Effector memory CD4-positive, alpha-beta T cell (primary cell): ENCODE measurements at regions not wholly inside any gene's neighbourhood (a gene's known extent, or its start where the extent isn't known, plus 50 kb on each side); places are given as distances from the start of the nearest gene placed in this dataset.

Experiments
- DNase-seq, 3 donors: peaks; one replicate each; pipeline ENCODE4 v3.0.0-alpha.2; 2020
- H3K27ac ChIP-seq: 2 replicates; pipeline ENCODE4 v1.7.0; 2013; ENCODE audit warnings: mild to moderate bottlenecking, low read length, moderate library complexity; ENCODE audit not compliant: insufficient read depth, poor library complexity, severe bottlenecking
- H3K27me3 ChIP-seq: replicated peaks from 2 replicates; pipeline ENCODE4 v1.7.0; 2013; ENCODE audit warnings: mild to moderate bottlenecking, low read length; ENCODE audit not compliant: insufficient read depth, control insufficient read depth, poor library complexity, severe bottlenecking
- H3K36me3 ChIP-seq: 2 replicates; pipeline ENCODE4 v1.7.0; 2013; ENCODE audit warnings: mild to moderate bottlenecking, low read length, moderate library complexity; ENCODE audit not compliant: control insufficient read depth, insufficient read depth
- H3K4me1 ChIP-seq: 2 replicates; pipeline ENCODE4 v1.7.0; 2013; ENCODE audit warnings: low read length, mild to moderate bottlenecking; ENCODE audit not compliant: control insufficient read depth, insufficient read depth, poor library complexity, severe bottlenecking
- H3K4me3 ChIP-seq: 2 replicates; pipeline ENCODE4 v1.7.0; 2013; ENCODE audit warnings: low read length, low read depth, mild to moderate bottlenecking; ENCODE audit not compliant: insufficient read depth, poor library complexity, severe bottlenecking
- H3K9me3 ChIP-seq: 2 replicates; pipeline ENCODE4 v1.7.0; 2013; ENCODE audit warnings: mild to moderate bottlenecking, low read length, moderate library complexity; ENCODE audit not compliant: control insufficient read depth

DNA sequence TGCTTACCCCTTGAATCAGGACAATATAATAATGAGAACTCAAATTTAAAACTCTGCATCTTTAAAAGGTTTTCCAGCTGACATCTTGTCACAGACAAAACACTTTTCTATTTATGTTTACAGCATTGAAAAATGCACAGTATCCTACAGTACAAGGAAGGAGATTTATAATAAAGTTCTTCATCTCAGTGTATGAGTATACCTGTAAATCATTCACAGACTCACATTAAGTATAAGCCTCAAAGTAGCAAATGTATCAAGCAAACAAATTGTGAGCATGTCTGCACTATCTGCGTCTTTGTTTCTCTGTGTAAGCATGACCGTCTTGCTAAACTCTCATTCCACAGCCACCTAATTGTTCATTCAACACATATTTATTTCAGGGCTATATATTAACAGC, 52.8 kb downstream of the PPP1R2C start:
- Histone ChIP-seq H3K4me3 (no peak overlapping the region), H3K4me1 (no peaks in the 10 kb centered on the region), H3K27ac (no peak overlapping the region), H3K36me3 (no peaks in the 10 kb centered on the region), H3K9me3 (no peaks in the 10 kb centered on the region), H3K27me3 (no peaks in the 10 kb centered on the region)
- no peak for DNase-seq

DNA sequence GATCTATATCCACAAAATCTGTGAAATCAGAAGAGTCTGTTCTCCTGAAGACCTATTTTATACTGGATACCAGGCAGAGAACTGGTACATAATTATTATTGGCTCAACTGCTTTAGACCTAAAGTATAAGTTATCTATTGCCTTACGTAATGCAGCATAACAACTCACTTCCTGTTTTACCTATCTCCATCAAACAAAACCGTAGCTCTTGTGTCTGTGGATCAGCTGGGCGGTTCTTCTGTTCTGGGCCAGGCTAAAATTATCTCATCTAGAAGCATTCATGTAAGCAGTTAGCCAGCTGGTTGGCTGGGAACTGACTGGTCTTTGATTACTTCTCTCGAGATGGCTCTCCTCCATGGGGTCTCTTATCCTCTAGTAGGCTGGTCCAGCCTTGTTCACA, 57.8 kb downstream of the PPP1R2C start:
- H3K4me3 ChIP-seq = no peak overlapping the region
- H3K9me3 ChIP-seq = no peaks in the 10 kb centered on the region
- H3K4me1 ChIP-seq = peaks cover 5% of the 10 kb centered on the region
- no peak overlapping the region for H3K27ac ChIP-seq
- no peaks in the 10 kb centered on the region for H3K27me3 ChIP-seq
- no peaks in the 10 kb centered on the region for H3K36me3 ChIP-seq
- no peak for DNase-seq

DNA sequence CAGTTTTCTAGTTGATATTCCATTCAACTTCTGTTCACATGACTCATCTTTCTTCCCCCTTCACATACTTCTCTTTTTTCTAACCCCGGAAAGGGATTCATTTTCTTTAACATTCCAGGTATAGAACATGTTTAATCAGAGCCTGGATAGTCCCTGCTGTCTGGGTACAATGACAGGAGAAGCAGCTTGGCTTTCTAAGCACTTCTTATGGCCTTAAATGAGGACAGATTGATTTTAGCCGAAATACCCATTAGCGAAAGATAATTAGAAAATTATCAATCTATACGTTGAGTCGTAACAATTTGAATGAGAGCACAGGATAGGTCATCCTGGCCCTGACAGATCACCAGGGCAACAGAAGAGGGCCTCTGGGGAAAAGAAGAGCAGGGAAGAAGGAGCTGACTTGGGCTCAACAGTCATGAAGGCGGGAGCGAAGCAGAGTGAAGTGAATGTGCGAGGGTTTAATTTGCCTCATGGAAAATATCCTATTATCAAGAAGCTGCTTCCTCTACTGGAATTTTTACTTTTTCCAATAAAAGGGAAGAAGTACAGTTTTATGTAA, 62.2 kb downstream of the PPP1R2C start:
- Histone ChIP-seq H3K27ac (no peak overlapping the region), H3K4me3 (no peak overlapping the region), H3K9me3 (no peaks in the 10 kb centered on the region), H3K4me1 (peaks cover 5% of the 10 kb centered on the region), H3K27me3 (no peaks in the 10 kb centered on the region), H3K36me3 (no peaks in the 10 kb centered on the region)
- no peak for DNase-seq

DNA sequence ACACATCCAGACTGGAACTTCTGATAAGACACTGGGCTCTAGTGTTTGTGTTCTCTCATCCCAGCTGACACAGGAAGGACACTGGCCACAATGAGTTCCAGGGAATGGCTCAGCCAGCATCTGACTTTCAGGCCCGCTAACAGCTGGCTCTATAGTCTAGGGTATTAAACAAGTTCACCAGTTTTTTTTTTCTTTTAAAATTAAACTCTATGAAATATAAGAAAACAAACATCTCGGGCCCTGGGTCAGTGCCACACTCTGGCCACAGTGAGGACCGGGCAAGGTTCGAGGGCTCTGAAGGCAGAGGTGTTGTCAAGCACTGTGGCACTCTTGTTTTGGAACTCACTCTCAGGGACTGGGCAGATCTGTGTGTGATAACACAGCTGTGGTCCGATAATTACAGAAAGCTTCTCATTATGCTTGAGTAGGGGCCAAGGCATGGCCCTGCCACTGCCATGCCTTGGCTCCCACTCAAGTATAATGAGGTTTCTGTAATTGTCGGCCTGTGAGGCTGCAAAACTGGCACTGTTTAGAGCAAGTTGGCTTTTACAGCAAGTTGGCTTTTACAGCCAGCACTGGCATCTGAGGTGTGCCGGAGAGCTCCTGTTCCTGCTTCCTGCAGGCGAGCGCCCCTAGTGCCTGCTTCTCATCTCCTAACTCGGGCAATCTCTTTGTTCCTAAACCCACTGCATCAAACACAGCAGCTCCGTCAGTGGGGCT, 62.8 kb downstream of the PPP1R2C start:
- no peaks in the 10 kb centered on the region for H3K36me3 ChIP-seq
- DNase-seq = peak in 2 of 3 donors; percentile 3 to 9
- peaks cover 5% of the 10 kb centered on the region for H3K4me1 ChIP-seq
- H3K4me3 ChIP-seq = no peak overlapping the region
- H3K9me3 ChIP-seq = no peaks in the 10 kb centered on the region
- no peaks in the 10 kb centered on the region for H3K27me3 ChIP-seq
- H3K27ac ChIP-seq = no peak overlapping the region

DNA sequence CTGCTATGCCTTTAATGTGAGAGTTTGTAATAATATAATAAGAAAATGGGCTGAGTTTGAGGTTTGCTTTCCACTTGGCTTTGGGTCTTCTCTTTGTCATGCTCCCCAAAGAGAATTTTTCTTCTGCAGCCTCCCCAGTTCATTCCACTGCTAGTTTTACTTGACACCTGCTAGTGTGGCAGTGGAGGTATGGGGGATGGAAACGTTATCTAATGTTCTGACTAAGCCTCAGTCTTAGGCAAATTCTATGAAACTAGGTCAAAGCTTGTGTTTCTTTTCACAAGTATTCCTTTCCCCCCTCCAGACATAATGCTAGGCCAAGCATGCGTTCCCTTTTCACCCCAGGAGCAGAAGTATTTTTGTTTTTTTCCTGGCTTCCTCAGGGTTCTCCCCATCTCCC, 67.5 kb downstream of the PPP1R2C start:
- no peak for DNase-seq
- Histone ChIP-seq H3K27ac (no peak overlapping the region), H3K9me3 (no peaks in the 10 kb centered on the region), H3K27me3 (no peaks in the 10 kb centered on the region), H3K4me1 (peaks cover under 1% of the 10 kb centered on the region), H3K4me3 (no peak overlapping the region), H3K36me3 (no peaks in the 10 kb centered on the region)

DNA sequence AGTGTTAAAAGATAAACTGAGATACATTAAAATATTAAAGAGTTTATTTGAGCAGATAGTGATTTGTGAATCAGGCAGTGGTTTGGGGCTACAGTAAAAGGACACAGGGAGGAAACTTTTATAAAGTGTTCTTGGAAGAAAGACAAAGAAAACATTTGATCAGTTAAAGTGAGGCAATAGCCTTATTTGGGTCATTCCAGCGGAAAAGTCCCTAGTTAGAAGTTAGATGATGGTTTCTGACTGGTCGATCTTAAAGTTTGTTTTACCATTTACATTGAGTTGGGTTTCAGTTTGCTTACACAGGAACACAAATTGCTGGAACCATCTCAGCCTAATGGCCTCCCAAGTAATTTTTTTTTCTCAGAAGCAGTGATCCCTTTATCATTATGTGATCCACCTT, 69.7 kb downstream of the PPP1R2C start:
- Histone ChIP-seq H3K4me1 (no peaks in the 10 kb centered on the region), H3K9me3 (no peaks in the 10 kb centered on the region)

DNA sequence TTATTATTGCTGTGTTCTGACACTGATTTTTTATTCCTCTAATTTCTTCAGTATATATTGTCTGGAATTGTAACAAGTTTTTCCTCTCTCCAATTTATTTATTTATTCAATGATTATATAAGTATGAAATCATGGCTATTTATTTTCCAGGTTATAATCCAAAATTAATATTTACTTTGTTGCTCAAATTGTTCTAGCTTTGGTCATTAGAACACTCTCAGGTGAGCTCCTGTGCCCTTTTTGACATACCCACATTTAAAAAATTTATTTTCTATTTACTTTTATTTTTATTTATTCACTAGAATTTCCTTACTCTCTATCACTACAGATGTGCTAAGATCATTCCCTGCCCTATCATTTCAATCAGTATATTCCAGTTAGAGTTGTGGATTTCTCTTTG, 70.2 kb downstream of the PPP1R2C start:
- no peak overlapping the region for H3K4me3 ChIP-seq
- H3K36me3 ChIP-seq = no peaks in the 10 kb centered on the region
- DNase-seq = no peak
- H3K4me1 ChIP-seq = no peaks in the 10 kb centered on the region
- no peak overlapping the region for H3K27ac ChIP-seq
- H3K27me3 ChIP-seq = no peaks in the 10 kb centered on the region
- no peaks in the 10 kb centered on the region for H3K9me3 ChIP-seq

More for the DNA sequence above, 69.7 kb downstream of the PPP1R2C start:
- DNase-seq = no peak
- Histone ChIP-seq H3K36me3 (no peaks in the 10 kb centered on the region), H3K4me3 (no peak overlapping the region), H3K27me3 (no peaks in the 10 kb centered on the region), H3K27ac (no peak overlapping the region)

DNA sequence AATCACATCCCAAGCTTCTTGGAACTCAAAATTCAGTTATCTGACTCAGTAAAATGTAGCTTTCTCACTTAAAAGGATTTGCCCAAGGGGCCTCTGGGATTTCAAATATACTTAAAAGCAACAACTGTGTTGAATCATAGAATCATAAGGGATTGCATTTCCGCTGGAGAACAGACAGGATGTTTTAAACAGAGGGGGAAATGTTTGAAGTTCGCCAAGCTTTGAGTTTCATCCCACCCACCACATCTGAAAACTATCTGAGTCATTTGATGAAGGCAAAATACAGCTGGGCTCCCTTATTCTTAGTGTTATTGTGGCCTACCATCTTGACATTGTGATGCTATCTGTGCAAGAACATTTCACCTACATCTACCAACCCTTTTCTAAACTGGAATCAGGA, 73.5 kb downstream of the PPP1R2C start:
- Histone ChIP-seq H3K36me3 (no peaks in the 10 kb centered on the region), H3K9me3 (no peaks in the 10 kb centered on the region), H3K27me3 (no peaks in the 10 kb centered on the region), H3K4me1 (no peaks in the 10 kb centered on the region), H3K27ac (no peak overlapping the region), H3K4me3 (no peak overlapping the region)
- DNase-seq = no peak

DNA sequence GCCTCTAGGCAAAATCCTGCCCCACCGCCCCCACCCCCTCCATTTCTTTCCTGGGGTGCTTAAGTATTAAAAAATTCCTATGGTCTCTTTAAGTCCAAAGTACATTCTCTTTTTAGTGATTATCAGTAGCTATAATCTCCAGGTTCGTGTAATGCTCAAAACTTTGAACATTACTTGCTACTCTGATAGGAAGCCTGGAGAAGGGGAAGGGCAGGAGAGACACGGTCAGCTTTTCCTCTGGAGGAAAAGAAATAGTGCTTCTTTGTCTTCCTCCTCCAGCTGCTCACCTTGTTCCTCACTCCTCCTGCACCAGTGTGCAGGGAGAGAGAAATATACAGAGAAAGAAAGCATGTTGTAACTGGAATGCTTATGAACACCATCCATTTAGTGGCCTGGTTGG, 80.4 kb downstream of the PPP1R2C start:
- Histone ChIP-seq H3K4me1 (no peaks in the 10 kb centered on the region), H3K9me3 (no peaks in the 10 kb centered on the region)
- DNase-seq = no peak

DNA sequence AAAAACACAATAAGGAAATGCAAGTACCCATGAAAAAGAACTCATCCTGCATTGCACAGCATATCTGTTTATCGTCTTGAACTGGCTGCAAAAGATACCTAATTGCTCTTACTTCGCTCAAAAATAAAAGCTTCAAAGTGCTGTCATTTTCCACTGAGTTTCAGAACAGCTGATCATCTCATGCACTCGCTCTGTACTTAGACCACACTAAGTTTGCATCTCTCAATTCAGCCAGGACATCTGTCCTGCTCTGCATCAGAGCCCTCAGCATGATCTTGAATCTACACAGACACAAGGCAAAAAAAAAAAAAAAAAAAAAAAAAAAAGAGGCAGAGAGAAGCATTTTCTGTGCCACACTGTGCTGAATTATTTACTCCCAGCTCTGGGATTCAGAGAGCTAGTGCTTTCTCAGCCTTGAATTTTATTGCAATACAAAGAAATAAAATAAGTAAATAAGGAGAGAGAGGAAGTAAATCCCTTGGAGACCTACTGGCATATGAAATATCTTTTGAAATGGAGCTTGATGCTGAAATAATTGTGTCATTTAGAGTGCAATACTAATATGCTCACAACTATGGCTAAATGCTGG, 81.3 kb downstream of the PPP1R2C start:
- H3K4me3 ChIP-seq = no peak overlapping the region
- H3K4me1 ChIP-seq = no peaks in the 10 kb centered on the region
- no peak for DNase-seq
- no peak overlapping the region for H3K27ac ChIP-seq
- H3K36me3 ChIP-seq = no peaks in the 10 kb centered on the region
- no peaks in the 10 kb centered on the region for H3K9me3 ChIP-seq
- no peaks in the 10 kb centered on the region for H3K27me3 ChIP-seq

More for the DNA sequence above, 80.4 kb downstream of the PPP1R2C start:
- no peaks in the 10 kb centered on the region for H3K27me3 ChIP-seq
- no peak overlapping the region for H3K27ac ChIP-seq
- no peak overlapping the region for H3K4me3 ChIP-seq
- no peaks in the 10 kb centered on the region for H3K36me3 ChIP-seq
